AML-193 (cell line): ENCODE measurements at regions not wholly inside any gene's neighbourhood (a gene's known extent, or its start where the extent isn't known, plus 50 kb on each side); places are given as distances from the start of the nearest gene placed in this dataset.

ENCODE experiments used
- DNase-seq, 2 experiments: peaks; one replicate each; lab custom pipeline; 2025; lab: John Stamatoyannopoulos, UW

- DNase-seq = no peak
Observed at GRCh38 chr15:46709460-46710083, 1007.7 kb upstream of the SEMA6D start.

- DNase-seq = no peak
Observed at GRCh38 chr15:46710401-46710960, 1006.8 kb upstream of the SEMA6D start.

GRCh38 chr15:46713045-46713444 is 1004.3 kb upstream of the SEMA6D start:
- no peak for DNase-seq

GRCh38 chr15:46714950-46715349 is 1002.4 kb upstream of the SEMA6D start:
- no peak for DNase-seq

GRCh38 chr15:46723308-46723707 is 994.0 kb upstream of the SEMA6D start:
- no peak for DNase-seq

GRCh38 chr15:46732060-46732459 is 985.2 kb upstream of the SEMA6D start:
- DNase-seq = no peak

- DNase-seq = no peak
Observed at GRCh38 chr15:46735115-46735514, 982.2 kb upstream of the SEMA6D start.

- DNase-seq = no peak
Observed at GRCh38 chr15:46751303-46751702, 966.0 kb upstream of the SEMA6D start.

- no peak for DNase-seq
Observed at GRCh38 chr15:46753946-46754345, 963.4 kb upstream of the SEMA6D start.

- DNase-seq = no peak
Observed at GRCh38 chr15:46763091-46763490, 954.2 kb upstream of the SEMA6D start.

- DNase-seq = no peak
Observed at GRCh38 chr15:46764851-46765250, 952.5 kb upstream of the SEMA6D start.

GRCh38 chr15:46766021-46766420 is 951.3 kb upstream of the SEMA6D start:
- DNase-seq = no peak

GRCh38 chr15:46768287-46768686 is 949.0 kb upstream of the SEMA6D start:
- DNase-seq = no peak

- no peak for DNase-seq
Observed at GRCh38 chr15:46773016-46773415, 944.3 kb upstream of the SEMA6D start.

GRCh38 chr15:46778876-46779275 is 938.4 kb upstream of the SEMA6D start:
- no peak for DNase-seq

GRCh38 chr15:46786590-46787285 is 930.6 kb upstream of the SEMA6D start:
- no peak for DNase-seq

GRCh38 chr15:46795685-46796084 is 921.6 kb upstream of the SEMA6D start:
- no peak for DNase-seq

GRCh38 chr15:46808834-46809233 is 908.5 kb upstream of the SEMA6D start:
- DNase-seq = no peak

GRCh38 chr15:46815240-46815639 is 902.1 kb upstream of the SEMA6D start:
- DNase-seq = no peak

- DNase-seq = no peak
Observed at GRCh38 chr15:46815765-46816164, 901.5 kb upstream of the SEMA6D start.

- no peak for DNase-seq
Observed at GRCh38 chr15:46848704-46849103, 868.6 kb upstream of the SEMA6D start.

GRCh38 chr15:46853600-46853999 is 863.7 kb upstream of the SEMA6D start:
- no peak for DNase-seq

GRCh38 chr15:46854564-46854963 is 862.7 kb upstream of the SEMA6D start:
- DNase-seq = no peak

- DNase-seq = no peak
Observed at GRCh38 chr15:46855388-46855787, 861.9 kb upstream of the SEMA6D start.
